ENCODE measurements at regions not wholly inside any gene's neighbourhood (a gene's known extent, or its start where the extent isn't known, plus 50 kb on each side); places are given as distances from the start of the nearest gene placed in this dataset.

DNA sequence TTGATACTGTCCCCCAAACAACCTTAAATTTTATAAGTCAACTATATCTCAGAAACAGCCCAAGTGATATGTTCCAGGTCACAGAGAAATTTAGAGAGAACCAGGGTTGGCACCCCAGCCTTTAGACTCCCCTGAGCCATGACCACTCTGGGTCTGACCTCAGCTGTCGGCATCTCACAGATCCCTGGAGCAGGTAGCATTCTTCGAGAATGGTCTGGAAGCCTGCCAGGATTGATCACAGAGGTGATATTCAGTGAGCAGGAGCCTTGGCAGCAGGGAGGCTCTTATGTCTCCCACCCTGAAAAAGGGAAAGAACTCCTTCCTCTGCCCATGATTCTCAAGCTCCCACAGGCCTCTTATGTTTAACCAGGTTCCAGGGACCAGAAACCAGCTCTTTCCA, 58.2 kb downstream of the PLK2 start:
- TF ChIP-seq, protein P1, sequence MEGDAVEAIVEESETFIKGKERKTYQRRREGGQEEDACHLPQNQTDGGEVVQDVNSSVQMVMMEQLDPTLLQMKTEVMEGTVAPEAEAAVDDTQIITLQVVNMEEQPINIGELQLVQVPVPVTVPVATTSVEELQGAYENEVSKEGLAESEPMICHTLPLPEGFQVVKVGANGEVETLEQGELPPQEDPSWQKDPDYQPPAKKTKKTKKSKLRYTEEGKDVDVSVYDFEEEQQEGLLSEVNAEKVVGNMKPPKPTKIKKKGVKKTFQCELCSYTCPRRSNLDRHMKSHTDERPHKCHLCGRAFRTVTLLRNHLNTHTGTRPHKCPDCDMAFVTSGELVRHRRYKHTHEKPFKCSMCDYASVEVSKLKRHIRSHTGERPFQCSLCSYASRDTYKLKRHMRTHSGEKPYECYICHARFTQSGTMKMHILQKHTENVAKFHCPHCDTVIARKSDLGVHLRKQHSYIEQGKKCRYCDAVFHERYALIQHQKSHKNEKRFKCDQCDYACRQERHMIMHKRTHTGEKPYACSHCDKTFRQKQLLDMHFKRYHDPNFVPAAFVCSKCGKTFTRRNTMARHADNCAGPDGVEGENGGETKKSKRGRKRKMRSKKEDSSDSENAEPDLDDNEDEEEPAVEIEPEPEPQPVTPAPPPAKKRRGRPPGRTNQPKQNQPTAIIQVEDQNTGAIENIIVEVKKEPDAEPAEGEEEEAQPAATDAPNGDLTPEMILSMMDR (conservative IDR thresholded peaks at IDR 0.05 in 1 of 2, IDR thresholded peaks at IDR 0.05 in 1 of 2; ENCODE audit: extremely low read depth in 1 of 2, insufficient read depth in 1 of 2, low read depth in 1 of 2, low read length in 2 of 2) = no peak
- no peak for TF ChIP-seq EZH2 (IDR thresholded peaks at IDR 0.05; ENCODE audit: borderline replicate concordance, low read length)
